CD1c-positive myeloid dendritic cell (primary cell): ENCODE measurements at regions not wholly inside any gene's neighbourhood (a gene's known extent, or its start where the extent isn't known, plus 50 kb on each side); places are given as distances from the start of the nearest gene placed in this dataset.
"Not testable (repeated sequence)": the region's sequence is repeated elsewhere in the genome, so short reads cannot be mapped to it uniquely, and the experiment has no call there.

Source experiments
- DNase-seq: peaks from one replicate; pipeline ENCODE4 v3.0.0-alpha.2; 2016; ENCODE audit errors: extremely low spot score

DNA sequence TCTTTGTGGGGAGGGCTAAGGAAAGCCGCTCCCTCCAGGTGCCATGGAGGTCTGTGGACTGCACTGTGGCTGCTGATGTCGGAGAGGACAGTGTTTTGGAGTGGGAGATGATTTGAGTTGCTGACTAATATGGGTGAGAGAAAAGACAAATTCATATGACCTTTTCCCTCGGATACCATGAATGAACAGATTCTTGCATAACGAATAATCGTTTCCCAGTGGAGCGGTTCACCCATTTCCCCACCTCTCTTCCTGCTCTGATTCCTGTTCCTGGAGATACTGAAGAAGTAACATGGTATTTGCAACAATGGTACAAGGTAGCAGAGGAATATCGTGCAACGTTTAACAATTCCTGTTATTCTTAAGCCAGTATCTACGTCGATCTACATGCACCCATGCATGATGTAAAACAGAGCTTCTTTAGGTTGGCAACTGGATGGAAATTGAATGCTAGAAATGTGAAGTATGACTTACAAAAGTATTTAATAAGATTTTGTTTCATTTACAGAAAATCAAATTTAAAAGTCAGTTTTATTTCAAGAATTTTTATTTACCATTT, 227.1 kb downstream of the TOMM20 start:
- no peak for DNase-seq

DNA sequence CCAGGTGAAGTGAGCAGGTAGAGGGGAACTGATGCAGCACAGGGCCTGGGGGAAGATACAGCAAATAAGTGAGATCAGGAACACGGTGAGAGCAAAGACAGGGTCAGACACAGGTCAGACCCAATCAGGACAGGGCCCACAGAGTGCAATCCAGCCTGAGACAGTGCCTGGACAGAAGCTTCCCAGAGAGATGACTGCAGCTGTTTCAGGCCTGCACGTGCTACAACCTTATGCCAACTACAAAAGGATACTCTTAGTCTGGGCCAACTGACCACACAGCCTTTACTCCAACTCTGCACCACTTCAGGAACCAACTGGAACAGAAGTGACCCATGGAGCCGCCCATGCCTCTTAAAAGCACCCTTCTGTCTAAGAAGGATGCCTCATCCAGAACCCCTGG, 228.0 kb downstream of the TOMM20 start:
- no peak for DNase-seq

DNA sequence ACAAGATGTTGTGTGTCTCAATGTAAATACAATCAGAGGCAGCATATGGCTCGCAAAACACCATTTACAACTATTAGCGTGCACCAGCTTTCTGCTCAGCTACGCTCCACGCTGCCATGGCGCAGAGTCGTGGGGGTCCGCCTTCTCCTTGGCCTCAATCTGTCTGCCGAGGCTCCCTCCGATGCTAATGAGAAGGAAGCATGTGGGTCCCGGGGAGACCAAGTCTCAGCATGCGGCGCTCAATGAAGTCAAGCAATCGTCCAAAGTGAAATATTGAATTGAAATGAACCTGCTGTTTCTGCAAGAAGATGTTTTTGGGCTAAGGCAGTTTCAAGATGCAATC, 228.9 kb downstream of the TOMM20 start:
- no peak for DNase-seq

DNA sequence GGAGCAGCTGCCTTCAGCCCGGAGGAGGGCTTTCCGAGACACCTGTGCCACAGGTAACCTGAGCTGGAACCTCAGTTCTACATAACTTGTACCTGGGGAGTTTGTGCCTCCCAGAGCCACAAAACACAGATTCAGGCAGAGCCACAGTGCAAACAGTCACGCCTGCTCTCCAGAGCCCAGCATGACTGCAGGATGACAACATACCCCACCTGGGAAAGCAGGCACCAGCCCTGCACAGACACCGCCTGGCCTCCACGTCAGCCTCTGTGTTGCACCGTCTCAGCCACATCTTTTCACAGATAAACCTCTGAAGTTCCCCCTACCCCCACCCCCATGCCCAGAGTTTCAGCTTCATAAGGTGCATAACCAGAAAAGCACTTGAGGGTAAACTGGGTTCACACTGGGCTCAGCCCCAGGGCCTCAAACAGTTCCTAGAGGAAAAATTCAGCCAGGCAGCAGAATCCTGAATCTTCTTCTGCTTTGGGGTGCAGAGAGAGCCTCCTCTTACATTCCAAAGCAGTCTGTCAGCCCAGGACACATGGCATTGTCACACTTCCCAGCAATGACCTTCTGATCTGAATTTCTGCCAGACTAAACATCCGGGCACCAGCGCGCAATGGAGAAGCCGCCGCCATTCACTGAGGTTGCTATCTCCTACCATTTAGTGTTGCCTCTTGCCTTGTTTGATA, 229.5 kb downstream of the TOMM20 start:
- no peak for DNase-seq

DNA sequence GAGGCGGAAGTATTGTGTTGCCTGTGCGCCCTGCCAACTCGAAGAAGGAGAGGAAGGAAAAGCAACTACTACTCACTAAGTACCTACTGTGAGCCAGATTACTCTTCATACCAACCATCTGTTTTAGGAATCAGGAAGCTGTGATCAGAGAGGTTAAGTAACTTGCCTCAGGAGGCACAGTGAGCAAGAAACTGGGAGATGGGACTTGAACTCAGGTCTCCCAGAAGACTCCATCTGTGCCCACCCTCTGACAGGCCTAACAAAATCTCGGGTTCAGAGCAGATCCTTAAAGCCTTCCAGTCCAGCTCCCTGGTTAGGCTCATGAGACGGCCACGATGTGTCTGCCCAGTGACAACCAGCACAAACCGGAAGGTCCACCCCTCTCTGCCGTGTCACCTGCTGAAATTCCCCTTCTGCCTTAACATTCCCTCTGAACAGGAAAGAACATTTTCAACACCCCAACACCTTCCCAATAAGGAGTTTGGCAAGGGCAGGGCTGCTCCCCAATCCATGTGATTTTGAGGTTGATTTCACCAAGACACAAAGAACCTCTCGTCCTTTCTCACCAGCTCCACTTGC, 230.1 kb downstream of the TOMM20 start:
- no peak for DNase-seq

DNA sequence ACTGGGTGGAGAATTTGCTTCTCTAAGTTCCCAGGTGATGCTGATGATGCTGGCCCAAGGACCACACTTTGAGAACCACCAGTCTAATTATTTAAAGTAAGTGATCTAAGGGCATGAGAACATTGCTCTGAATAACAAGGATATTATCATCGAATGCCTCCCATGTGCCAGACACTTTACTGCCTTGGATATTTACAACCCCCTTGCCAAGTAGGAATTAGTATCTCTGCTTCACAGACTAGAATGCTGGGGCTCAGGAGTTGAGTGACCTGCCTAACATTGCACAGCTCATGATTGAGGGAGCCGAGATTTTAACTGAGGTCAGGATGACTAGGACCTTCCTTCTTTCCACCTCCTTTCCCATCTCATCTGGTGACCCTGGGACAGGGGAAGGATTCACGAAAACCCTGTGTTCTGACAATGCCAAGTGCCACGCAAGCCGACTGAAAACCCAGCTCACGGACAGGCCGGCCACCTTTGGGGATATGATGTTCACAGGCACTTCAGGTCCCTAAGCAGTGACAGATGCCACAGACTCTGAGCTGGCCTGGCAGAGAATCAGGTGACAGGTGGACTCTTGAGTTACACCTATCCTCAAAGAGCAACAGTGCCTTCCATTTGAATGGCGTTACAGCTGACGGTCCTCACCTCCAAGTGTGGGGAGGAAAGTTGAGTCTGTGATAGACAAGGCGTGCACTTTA, 230.7 kb downstream of the TOMM20 start:
- no peak for DNase-seq

DNA sequence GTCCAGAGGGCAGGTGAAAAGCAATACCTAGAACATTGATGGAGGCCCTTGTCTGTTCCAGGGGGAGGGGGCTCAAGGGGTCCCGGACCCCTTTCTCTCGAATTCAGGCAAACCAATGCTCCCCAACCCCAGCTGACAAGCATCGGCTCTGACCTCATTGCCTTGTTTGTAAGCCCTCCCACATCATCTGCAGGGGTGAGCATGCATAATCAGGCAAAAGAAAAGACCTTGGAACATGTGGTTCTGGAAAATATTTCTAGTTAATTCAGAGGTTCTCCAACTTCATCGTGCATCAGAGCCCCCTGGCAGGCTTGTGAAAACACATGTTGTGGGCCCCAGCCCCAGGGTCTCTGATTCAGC, 231.3 kb downstream of the TOMM20 start:
- no peak for DNase-seq

DNA sequence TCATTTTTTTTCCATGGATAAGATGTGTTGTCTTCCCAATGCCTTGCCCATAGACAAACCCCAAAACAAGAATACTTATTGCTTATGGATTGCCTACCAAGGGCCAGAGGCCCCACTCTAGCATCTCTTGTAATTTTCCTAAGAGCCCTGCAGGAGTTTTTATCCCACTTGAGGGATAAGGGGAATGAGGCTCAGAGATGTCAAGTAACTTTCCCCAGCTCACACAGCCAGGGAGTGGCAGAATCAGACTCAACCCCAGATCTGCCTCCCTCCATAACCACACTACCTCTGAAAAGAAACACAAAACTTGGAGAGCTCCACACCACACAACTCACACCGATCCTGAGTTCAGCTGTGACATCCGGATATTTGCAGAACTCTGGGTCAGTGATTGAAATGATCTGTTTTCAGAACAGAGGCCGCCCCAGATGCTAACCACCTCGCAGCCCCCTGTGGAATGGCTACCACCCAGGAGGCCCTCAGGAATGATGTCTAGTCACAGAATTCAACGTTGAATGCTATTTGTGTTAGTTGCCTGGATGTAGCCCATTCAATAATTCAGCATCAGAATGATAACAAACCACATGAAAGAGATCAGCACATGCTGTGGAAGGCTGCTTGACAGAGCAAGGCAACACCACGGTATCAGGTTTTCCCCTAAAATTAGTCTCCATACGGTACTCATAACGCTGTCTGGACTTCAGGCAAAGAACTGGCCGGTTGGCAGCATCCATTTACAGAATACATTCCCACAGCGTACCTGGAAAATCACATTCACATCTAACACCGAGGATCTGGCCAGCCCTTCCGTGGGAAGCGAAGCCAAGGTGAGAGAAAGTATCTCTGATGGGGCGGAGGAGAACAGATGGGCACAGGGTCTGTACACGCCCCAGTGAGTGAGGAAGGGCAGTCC, 231.9 kb downstream of the TOMM20 start:
- no peak for DNase-seq

DNA sequence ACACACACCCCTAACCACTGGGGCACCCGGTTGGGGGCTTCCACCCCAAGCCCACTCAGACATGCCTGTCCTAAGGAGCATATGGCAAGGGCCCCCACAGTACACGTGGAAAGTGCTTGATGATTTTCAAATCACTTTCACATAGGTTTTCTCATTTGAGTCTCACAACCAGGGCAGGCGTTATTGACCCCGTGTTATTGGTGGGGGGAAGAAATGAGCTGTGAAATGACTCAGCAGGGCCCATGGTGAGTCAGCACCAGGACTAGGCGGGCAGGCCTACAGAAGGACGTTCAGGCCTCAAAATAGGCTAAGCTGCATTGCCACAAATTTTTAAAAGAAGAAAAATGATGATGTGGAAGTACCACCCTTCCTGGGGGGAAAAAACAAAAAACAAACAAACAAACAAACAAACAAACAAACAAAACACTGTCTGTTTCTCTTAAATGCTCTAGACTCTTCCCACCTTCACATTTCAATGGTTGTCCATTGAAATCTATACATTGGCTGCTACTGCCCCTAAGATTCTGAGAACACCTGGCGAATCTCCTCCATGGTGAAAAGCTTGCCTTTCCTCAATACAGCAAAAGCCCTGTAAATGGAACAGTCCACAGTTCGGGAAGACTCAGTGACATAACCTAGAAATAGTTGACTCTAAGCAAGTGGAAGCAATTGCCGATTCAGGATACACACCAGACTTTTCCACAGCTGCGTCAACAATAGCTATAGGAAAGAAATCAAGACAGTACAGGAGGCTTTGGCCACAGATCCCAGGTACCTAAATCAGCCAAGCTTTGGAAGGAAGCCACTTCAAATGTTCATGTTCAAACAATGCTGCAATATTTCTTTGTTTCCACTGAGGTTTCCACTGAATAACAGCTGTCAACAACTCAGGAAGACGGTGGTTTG, 234.7 kb downstream of the TOMM20 start:
- DNase-seq: peak; percentile 32

DNA sequence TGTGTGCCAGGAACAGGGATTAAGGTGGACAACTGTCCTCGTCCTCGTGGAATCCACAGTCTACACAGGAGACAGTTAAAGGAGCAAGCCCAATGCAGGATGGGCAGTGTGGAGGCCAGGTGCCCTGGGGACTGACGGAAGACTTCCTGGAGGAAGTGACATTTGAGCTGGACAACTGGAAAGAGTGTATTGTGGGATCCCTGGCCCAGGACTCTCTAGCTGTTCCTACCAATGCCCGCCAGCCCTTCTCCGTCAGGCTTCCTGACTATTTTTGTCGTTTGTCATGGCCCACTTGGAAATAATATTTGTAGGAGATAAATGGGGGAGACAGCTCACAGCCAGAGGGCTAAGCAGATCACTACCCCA, 235.3 kb downstream of the TOMM20 start:
- DNase-seq: no peak

DNA sequence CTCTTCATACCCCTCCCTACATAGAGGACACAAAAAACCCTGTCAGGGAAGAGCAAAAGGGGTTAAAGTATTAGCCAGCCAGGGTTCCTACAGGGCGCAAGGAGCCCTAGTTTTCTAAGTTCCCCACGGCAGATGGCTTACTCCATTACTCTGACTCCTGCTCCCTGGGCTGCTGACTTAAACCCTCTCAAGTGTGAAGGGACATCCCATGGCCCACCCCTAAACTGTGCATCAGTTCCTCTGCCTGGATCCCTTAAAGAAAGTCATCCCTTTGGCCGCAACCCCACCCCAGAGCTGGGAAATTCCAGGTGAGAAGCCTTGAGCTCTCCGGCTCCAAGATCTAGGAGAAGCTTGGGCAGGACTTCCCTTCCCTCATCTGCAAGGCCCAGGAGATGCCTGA, 236.0 kb downstream of the TOMM20 start:
- no peak for DNase-seq

DNA sequence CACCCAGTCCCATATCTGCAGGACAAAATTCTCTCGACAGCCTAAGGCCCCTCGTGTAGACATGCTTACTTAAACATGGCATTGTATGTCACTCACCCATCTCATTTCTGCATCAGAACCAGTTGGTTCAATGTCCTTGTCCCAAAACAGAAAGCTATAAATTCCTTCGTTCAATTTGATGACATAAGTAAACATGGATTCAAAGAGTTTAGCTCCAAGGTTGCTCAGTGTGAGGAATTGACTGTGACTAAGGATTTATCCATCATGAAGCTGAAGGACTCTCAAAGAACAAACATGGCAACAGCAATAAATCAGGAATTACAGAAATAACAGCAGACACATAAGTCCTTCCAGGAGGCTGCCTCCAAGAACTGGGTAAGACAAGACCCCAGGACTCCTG, 237.2 kb downstream of the TOMM20 start:
- DNase-seq: no peak

DNA sequence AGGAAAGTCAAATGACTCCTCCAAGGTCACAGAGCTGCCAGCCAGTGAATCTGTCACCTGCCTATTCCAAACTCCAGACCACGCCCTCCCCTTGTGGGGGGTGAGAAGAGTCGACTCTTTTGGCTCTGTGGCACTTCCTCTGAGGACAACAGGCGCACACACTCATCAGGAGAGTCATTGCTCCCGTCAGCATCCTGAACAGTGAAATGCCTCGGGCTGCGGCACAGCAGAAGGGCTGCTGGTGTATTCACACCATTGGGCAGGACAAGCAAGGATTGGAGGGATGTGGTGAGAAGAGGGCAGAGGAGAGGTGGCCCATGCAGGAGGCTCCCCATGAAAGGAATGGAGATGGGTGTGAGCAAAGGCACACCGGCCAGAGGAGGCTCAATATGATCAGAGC, 239.0 kb downstream of the TOMM20 start:
- DNase-seq: no peak

DNA sequence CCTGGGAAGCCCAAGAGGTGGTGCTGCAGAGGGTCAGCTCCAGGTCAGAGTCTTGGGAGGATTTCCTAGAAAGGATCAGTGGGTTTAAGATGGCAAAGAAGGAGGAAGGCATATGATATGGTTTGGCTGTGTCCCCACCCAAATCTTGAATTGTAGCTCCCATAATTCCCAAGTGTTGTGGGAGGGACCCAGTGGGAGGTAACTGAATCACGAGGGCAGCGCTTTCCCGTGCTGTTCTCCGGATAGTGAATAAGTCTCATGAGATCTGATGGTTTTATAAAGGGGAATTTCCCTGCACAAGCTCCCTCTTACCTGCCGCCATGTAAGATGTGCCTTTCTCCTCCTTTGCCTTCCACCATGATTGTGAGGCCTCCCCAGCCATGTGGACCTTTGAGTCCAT, 240.4 kb downstream of the TOMM20 start:
- not testable (repeated sequence) for DNase-seq

DNA sequence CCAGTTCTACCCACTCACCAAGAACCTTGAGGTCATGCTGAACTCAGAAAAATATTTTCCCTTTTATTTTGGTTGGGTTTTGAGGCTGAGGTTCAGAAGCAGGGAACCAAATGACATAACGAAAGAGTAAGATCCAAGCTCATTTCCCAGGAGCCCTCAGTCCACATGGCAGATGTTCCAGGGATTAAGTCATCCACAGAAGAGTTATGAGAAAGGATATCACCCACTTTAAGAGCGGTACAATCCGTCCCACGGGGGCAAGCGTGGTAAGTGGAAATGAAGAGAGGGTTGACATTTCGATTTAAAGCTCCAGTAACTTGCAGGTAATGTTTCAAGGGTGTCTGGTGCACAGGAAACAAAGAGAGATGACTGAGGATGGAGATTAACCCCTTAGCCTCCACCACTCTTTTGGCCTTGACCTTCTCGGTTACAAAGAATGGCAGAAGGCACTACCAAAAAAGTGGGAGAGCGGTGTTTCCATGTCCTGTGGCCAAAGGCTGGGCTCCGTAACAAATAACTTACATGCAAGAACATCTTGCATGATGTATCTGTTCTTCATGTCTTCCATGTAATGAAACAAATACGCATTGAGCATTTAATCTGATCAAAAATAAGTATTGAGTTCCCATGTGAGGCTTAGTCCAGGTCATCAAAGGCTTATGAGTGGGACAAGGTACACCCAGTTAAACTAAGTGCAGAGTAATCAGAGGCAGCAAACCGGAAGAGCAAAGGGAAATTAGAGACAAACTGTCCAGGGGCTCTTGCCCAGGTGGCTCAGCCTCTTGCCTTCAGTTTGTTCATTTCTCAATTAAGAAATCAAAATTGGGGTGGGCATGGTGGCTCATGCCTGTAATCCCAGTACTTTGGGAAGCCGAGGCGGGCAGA, 241.4 kb downstream of the TOMM20 start:
- no peak for DNase-seq

DNA sequence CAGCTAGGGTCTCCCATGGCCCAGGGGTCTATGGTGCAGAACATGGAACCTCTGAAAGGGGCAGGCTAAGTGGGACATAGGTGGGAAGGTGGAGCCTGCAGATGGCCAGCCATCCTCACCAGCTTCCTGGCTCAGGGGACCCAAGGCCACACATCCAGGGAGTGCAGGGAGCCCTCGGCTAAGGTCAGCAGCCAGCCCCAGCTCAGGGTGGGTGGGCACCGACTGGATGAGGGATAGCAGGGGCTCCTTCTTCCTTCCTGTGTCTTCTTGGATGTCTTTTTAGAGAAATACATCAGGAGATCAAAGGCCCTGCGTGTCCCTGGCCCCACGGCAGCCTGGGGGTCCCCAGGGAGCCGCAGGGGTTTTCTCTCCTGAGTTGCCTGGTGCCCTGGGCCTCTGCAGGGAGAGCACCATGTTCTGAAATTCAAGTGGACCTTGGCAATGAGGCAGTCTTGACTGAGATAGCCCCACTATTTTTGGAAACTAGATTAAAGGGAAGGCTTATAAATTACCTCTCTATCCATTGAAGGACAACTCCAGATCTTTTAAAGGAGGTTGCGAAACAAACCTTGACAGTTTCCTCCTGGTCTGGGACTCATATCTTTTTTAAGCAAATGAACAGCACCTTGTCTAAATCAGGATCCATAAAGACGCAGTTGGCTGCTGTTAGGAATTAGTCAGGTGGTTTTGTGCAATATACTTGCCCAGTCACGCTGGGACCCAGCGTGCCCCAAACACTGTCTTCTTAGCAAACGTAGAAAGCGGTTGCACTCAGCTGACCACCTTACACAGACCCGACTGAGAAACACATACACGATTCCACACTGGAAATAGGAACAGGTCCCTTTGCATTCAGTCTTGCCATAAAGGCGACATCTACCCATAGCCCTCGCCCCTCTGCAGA, 242.3 kb downstream of the TOMM20 start:
- peak; percentile 37 for DNase-seq

DNA sequence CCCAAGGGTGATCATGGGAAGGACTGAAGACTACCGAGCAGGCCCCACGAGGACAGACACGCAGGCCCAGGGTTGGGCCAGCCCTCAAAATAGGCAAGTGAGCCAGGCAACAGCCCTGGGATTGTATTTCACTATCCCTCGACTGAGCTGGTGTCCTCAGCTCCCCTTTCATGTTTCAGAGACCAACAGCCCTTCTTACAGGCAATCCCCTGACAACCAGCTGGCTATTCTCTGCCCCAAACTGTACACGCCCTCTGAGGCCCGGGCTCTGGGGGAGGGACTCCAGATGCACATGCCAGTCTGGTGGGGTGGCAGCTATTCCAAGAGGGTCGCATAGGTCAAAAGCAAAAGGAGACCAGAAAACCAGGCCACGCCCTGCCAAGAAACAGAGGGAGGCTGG, 243.0 kb downstream of the TOMM20 start:
- no peak for DNase-seq

DNA sequence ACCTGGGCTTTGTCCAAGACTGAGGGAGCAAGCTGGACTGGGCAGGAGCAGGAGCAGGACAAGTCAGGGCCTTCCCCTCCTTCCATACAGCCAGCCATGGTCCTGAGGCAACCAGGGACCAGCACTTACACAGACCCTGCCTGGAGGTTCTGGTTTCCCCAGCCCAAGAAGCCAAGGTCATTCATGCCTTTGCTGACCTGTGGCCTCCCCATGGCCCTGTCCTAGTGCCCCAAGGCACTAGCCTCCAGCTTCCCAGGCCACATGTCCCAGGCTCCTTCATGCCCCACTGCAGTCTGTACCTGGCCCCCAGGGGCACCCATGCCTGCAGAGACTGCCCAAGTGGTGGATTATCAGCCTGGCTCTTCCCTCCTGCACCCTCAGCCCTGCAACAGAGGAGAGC, 243.9 kb downstream of the TOMM20 start:
- no peak for DNase-seq

DNA sequence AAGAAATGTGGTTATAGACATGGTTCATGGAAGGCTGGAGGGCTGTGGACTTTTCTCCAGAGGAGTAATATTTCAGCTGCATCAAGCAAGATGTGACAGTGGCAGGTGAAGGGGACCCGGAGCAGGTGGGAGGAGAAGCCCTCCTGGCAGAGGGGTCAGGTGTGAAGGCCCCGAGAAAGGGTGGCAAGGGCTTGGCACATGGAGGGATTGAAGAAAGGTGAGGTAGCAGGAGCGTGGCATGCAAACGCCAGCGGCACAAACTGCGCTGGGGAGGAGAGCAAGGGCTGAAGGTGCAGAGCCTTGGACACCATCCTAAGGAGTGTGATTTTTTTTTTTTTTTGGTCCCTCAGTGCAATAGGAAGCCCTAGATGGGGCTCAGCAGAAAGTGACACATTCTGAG, 244.6 kb downstream of the TOMM20 start:
- no peak for DNase-seq
